ENCODE measurements at regions not wholly inside any gene's neighbourhood (a gene's known extent, or its start where the extent isn't known, plus 50 kb on each side); places are given as distances from the start of the nearest gene placed in this dataset.

DNA sequence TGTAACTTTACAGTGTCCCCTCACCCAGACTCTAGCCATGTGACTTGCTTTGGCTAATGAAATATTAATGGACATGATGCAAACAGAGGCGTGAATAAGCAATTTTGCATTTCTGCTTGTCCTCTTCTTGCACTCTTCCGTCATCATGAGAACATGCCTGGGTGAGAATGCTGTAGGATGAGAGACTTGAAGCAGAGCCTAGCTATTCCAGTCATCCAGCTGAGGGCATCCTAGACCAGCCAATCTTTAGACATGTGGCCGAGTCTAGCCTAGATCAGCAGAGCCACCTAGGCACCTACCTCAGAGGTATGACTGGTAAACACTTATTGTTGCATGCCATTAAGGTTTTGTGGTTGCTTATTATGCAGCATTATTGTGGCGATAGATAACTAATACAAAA, 450.5 kb upstream of the AZI2 start:
- H3K4me3 ChIP-seq (ENCODE audit: low read depth, low read length) = no peak overlapping the region

GRCh38 chr3:28800203-28800602, 451.6 kb upstream of the AZI2 start:
- no peak overlapping the region for H3K4me3 ChIP-seq (ENCODE audit: low read depth, low read length)

DNA sequence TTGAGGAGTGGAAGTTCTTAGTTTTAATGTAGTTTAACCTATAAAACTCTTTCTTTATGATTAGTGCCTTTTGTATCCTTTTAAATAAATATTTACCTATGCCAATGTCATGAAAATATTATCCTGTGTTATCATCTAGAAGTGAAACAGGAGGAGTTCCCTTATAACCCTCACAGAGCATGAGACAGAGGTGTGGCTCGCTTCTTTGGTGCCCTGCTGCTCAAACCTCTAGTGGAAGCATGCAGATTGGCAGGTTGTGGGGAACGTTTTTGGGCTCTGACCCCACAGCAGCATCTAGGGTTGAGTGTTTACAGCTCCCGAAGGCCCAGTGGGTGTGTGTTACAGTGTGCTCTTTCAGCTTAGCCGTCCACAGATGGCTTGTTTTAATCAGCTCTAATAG, 459.4 kb upstream of the AZI2 start:
- H3K4me3 ChIP-seq (ENCODE audit: low read depth, low read length) = no peak overlapping the region

DNA sequence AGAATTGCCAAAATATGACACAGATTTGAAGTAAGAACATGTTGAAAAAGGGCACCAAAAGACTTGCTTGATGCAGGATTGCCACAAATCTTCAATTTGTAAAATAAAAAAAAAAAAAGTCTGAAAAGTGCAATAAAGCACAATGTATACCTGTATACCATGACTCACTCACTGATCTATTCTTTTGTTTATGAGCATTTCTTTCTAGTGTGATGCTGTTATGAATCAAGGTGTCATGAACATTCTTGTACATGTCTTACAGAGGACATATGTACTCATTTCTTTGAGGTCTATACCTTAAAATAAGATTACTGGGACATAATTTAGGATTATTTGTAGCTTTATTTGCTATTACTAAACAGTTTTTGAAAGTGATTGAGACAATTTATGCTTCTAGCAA, 464.9 kb upstream of the RBMS3 start:
- no peak overlapping the region for H3K4me3 ChIP-seq (ENCODE audit: low read depth, low read length)

GRCh38 chr3:28824316-28824715, 456.6 kb upstream of the RBMS3 start:
- H3K4me3 ChIP-seq (ENCODE audit: low read depth, low read length) = no peak overlapping the region

DNA sequence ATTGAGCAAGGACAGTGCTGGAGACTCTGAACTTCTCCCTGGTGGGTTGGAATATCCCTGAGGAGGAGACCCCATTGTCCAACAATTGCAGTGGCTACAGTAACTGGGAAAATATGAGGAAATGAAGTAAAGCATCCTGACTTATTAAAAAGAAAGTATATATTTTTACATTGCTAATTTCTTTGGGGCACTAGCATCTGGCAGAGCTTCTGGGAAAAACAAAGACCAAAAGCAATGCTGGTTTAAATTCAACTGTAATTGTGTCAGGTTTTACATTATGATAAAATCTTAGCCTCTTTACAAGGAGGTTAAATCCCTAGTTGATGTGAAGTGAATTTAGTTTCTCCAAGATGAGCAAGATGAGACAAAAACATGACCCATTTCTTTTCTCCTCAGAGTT, 454.0 kb upstream of the RBMS3 start:
- H3K4me3 ChIP-seq (ENCODE audit: low read depth, low read length) = no peak overlapping the region

DNA sequence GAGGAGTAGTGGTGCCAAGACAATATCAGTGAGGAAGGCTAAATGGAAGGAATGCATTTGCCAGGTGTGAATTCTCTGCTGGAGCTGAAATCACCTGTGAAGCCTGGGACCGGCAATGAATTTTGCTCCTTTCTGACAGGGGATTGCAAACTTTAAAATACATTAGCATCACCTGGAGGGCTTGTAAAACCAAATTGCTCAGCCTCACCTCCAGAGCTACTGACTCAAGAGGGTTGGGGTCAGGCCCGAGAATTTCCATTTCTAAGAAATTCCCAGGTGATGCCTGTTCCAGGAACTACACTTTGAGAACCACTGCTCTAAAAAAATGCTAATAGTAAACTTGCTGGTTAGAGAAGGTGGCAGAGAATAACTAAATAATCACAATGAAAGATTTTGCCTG, 445.6 kb upstream of the RBMS3 start:
- H3K4me3 ChIP-seq (ENCODE audit: low read depth, low read length) = no peak overlapping the region

DNA sequence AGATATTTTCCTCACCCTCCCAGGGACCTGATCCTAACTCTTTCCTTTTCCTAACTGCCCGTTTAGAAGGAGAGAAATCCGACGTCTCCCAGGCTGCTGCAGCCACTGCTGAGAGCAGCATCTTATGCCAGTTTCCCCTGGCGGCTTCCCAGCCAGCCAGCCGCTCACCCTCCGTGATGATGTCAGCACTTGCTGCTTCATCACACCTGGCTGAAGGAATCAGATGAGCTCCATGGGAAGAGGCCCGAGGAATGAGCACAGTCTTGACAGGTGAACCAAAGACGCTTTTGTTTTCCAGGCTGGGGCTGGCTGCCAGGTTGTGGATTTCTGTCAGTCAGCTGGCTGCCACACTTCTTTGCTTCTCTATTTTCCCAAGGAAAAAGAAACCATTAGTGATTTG, 445.1 kb upstream of the RBMS3 start:
- H3K4me3 ChIP-seq (ENCODE audit: low read depth, low read length) = no peak overlapping the region

DNA sequence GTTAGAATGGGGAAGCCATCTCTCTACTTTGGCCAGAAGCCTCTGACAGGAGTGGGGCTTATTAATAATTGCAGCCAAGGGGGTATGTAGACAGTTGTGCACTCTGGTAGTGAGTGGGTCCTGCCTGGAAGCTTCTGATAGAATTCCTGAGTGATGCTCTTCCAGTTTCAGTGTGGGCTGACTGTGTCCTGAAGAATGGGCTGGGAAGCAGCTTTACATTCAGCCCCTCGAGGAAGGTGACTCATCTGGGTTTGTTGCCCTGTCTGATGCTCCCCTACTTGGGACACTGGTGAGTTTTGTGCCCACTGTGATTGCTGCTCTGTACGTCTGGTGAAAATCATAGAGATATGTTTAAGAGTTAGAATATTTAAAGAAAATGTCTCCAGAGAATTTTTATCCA, 444.7 kb upstream of the RBMS3 start:
- no peak overlapping the region for H3K4me3 ChIP-seq (ENCODE audit: low read depth, low read length)

DNA sequence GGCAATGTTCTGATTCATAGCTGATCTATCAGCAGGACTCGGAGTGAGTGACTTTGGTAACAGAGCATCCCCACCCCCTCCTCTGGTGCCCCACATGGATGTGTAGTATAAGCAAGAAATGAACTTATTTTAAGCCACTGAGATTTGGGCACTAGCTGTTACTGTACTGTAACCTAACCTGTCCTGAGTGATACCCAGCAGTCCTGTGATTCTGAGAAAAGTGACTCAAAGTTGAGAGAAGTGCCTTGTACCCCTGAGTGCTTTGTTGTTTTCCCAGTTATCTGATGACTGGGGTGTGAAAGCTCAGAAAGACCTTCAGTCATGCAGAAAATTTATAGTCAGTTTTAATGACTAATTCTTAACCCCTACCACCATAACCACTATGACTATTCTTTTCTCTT, 439.9 kb upstream of the RBMS3 start:
- no peak overlapping the region for H3K4me3 ChIP-seq (ENCODE audit: low read depth, low read length)

- no peak overlapping the region for H3K4me3 ChIP-seq (ENCODE audit: low read depth, low read length)
These were observed 439.4 kb upstream of the RBMS3 start for GRCh38 chr3:28841441-28841840.

DNA sequence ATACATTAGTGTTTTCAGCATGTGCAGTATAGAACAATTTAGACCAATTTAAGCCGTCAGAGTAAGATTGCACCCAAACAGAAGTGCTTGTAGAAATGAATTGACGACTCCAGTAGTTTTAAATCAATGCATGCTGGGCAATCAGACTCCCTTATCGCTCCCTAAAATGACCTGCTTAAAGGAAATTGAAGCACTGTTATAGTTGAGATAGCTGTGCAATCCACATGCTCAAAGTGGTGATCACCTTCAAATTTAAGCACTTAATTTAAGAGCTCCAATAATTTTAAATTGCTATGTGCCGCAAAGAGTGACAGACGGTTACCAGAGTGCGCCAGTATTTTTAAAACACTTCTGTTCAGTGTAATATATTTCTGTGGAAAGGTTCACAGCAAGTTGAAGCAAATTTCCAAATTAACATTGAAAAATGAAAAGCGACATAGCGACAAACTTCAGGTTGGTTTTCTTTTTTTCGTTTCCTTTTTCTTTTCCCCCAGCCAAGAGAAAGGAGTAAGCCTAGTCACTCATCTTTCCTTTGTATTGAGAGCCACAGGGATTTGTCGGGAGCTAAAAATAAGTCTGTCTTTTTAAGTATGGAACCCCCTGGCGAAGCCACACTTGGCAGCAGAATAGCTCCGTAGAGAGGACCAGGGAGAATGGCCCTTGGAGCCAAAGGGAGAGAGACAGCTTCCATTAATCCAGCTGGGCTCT, 436.4 kb upstream of the RBMS3 start:
- H3K4me3 ChIP-seq (ENCODE audit: low read depth, low read length) = no peak overlapping the region

GRCh38 chr3:28845006-28845324, 435.9 kb upstream of the RBMS3 start:
- H3K4me3 ChIP-seq (ENCODE audit: low read depth, low read length) = no peak overlapping the region

DNA sequence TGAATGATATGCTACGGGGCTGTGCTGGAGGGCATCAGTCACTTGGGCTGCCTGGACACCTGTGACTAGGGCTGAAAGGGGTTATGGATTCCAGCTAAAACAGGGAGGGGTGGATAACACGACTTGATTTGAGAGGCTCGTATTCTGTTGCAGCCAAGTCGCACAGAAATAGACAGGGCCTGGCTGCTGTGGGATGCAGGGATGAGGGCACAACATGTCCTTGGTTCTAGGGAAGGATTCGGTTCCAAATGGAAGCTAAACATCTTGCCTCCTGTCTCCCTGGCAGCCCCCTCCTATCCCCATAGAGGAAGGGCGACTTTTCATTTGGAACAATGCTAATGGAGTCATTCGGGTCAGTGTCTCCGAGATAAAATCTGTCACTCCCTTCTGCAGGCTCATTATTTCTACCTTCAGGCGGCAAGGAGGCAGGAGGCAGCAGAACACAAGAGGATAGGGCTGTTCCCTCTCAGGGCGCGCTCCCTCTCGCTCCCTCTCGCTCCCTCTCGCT, 433.8 kb upstream of the RBMS3 start:
- H3K4me3 ChIP-seq (ENCODE audit: low read depth, low read length) = no peak overlapping the region

DNA sequence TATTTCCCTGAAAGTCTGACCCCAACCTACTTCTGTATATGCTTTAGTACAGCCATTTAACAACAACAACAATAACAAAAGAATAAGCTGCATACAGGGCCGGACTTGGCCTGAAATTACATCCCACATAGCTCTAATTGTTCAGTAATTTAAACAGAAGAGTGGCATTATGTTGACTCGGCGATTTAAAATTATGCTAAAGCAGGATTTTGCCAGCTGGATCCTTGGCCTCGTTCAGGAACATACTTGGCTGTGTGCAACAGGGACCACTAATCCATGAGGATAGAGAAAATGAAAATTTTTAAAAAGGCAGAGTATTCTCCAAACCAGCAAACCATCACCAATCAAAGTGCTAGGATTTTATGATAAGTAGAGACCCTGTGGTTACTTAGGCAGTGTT, 433.1 kb upstream of the RBMS3 start:
- no peak overlapping the region for H3K4me3 ChIP-seq (ENCODE audit: low read depth, low read length)

DNA sequence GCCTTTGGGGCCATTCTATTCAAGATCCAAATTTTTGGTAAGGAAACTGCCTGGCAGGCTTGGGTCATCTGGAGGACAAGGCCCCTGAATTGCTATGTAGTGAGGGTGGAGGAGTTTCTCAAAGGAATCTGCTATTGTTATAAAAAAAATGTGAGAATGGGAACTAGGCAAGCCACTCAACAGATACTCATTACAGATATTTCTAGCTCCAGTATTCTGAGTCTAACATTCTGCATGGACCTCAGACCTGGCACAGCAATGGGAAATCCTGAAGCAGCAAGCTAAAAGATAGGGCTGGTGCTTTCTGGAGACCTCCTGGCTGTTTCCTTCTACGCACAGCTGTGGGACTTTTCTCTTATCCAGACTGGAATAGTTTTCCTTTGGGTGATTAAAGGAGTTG, 430.7 kb upstream of the RBMS3 start:
- H3K4me3 ChIP-seq (ENCODE audit: low read depth, low read length) = no peak overlapping the region

GRCh38 chr3:28853830-28854229, 427.0 kb upstream of the RBMS3 start:
- no peak overlapping the region for H3K4me3 ChIP-seq (ENCODE audit: low read depth, low read length)

GRCh38 chr3:28856796-28857195, 424.1 kb upstream of the RBMS3 start:
- no peak overlapping the region for H3K4me3 ChIP-seq (ENCODE audit: low read depth, low read length)

- H3K4me3 ChIP-seq (ENCODE audit: low read depth, low read length) = no peak overlapping the region
These were observed 421.0 kb upstream of the RBMS3 start for GRCh38 chr3:28859897-28860296.

- no peak overlapping the region for H3K4me3 ChIP-seq (ENCODE audit: low read depth, low read length)
These were observed 420.6 kb upstream of the RBMS3 start for GRCh38 chr3:28860307-28860706.

DNA sequence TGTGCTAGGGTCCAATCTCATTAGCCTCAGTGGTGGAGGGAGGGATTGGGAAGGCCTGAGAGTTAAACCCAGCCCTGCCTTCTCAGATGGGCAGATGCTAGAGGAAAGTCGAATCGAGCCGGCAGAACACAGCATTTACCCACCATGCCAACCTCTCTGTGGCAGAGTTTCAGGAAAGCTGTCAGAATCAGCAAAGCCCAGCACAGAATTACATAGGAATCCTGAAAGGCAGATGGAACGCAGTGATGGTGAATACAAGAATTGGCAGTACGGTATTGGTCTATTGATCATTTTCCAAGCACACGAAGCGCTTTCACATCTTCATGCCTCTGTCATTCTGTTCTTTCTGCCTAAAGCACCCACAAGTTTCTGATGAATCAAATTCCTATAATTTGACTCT, 417.7 kb upstream of the RBMS3 start:
- H3K4me3 ChIP-seq (ENCODE audit: low read depth, low read length) = no peak overlapping the region

- H3K4me3 ChIP-seq (ENCODE audit: low read depth, low read length) = no peak overlapping the region
These were observed 413.0 kb upstream of the RBMS3 start for GRCh38 chr3:28867836-28868235.

GRCh38 chr3:28868897-28869296, 412.0 kb upstream of the RBMS3 start:
- H3K4me3 ChIP-seq (ENCODE audit: low read depth, low read length) = no peak overlapping the region
